ENCODE measurements at regions not wholly inside any gene's neighbourhood (a gene's known extent, or its start where the extent isn't known, plus 50 kb on each side); places are given as distances from the start of the nearest gene placed in this dataset.
"Not testable (repeated sequence)": the region's sequence is repeated elsewhere in the genome, so short reads cannot be mapped to it uniquely, and the experiment has no call there.

- DNase-seq: no peak
Observed at GRCh38 chr5:24145806-24146205, 499.0 kb downstream of the CDH10 start.

GRCh38 chr5:24161559-24161958 is 483.2 kb downstream of the CDH10 start:
- no peak for DNase-seq

- no peak for DNase-seq
Observed at GRCh38 chr5:24162343-24162742, 482.4 kb downstream of the CDH10 start.

GRCh38 chr5:24163091-24163490 is 481.7 kb downstream of the CDH10 start:
- DNase-seq: no peak

GRCh38 chr5:24167806-24168205 is 477.0 kb downstream of the CDH10 start:
- DNase-seq: no peak

- DNase-seq: no peak
Observed at GRCh38 chr5:24170026-24170425, 474.8 kb downstream of the CDH10 start.

- not testable (repeated sequence) for DNase-seq
Observed at GRCh38 chr5:24170930-24171329, 473.8 kb downstream of the CDH10 start.

- no peak for DNase-seq
Observed at GRCh38 chr5:24177821-24178220, 467.0 kb downstream of the CDH10 start.

GRCh38 chr5:24183981-24184380 is 460.8 kb downstream of the CDH10 start:
- no peak for DNase-seq

GRCh38 chr5:24188216-24188925 is 456.4 kb downstream of the CDH10 start:
- no peak for DNase-seq

- no peak for DNase-seq
Observed at GRCh38 chr5:24196789-24197188, 448.0 kb downstream of the CDH10 start.

GRCh38 chr5:24208686-24209106 is 436.1 kb downstream of the CDH10 start:
- no peak for DNase-seq

- DNase-seq: no peak
Observed at GRCh38 chr5:24215114-24215513, 429.7 kb downstream of the CDH10 start.

- no peak for DNase-seq
Observed at GRCh38 chr5:24222876-24223275, 421.9 kb downstream of the CDH10 start.

GRCh38 chr5:24225051-24225450 is 419.7 kb downstream of the CDH10 start:
- DNase-seq: no peak

- no peak for DNase-seq
Observed at GRCh38 chr5:24226479-24226878, 418.3 kb downstream of the CDH10 start.

GRCh38 chr5:24227881-24228280 is 416.9 kb downstream of the CDH10 start:
- not testable (repeated sequence) for DNase-seq

GRCh38 chr5:24232041-24232440 is 412.7 kb downstream of the CDH10 start:
- no peak for DNase-seq

- no peak for DNase-seq
Observed at GRCh38 chr5:24232929-24233498, 411.8 kb downstream of the CDH10 start.

GRCh38 chr5:24235946-24236345 is 408.8 kb downstream of the CDH10 start:
- DNase-seq: no peak

- DNase-seq: no peak
Observed at GRCh38 chr5:24245821-24246220, 399.0 kb downstream of the CDH10 start.

GRCh38 chr5:24264547-24264946 is 380.2 kb downstream of the CDH10 start:
- no peak for DNase-seq

- DNase-seq: no peak
Observed at GRCh38 chr5:24265306-24265705, 379.5 kb downstream of the CDH10 start.

GRCh38 chr5:24268482-24269056 is 376.2 kb downstream of the CDH10 start:
- no peak for DNase-seq

Measured in activated CD4-positive, alpha-beta T cell treated with anti-CD3 and anti-CD28 coated beads, Interleukin-2, Interleukin-6, amounts not matched to agents 100 ng/mL and 50 ng/mL, durations not matched to agents 16 hours and 8 hours (primary cell).